Ishikawa (cell line): ENCODE measurements at regions not wholly inside any gene's neighbourhood (a gene's known extent, or its start where the extent isn't known, plus 50 kb on each side); places are given as distances from the start of the nearest gene placed in this dataset.

Experiments used
- CREB1 ChIP-seq: IDR thresholded peaks from 2 replicates; pipeline ENCODE4 v1.6.1; 2012; ENCODE audit warnings: low read depth
- EP300 ChIP-seq: IDR thresholded peaks from 2 replicates; pipeline ENCODE4 v1.6.1; 2012; ENCODE audit warnings: borderline replicate concordance
- REST ChIP-seq: IDR thresholded peaks from 2 replicates; pipeline ENCODE4 v1.6.1; 2012; ENCODE audit warnings: low read depth, mild to moderate bottlenecking
- ZBTB7A ChIP-seq: IDR thresholded peaks from 2 replicates; pipeline ENCODE4 v1.6.1; 2012; ENCODE audit warnings: low read depth

DNA sequence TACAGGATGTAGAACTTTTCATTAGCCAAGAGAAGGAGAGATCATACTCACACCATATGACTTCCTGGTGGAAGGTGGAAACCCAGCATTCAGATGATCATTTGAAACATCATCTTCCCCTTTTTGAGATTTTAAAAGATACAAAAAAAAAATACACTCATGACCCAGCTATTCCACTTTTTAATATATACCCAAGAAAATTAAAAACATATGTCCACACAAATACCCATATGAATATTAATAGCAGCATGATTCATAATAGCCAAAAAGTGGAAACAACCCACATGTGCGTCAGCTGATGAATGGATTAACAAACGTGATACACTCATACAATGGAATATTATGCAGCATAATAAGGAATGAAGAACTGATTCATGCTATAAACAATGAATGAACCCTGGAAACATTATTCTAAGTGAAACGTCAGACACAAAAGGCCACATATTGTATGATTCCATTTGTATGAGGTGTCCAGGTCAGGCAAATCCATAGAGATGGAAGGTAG lies 130.0 kb upstream of the SGK1 start:
- TF ChIP-seq ZBTB7A, result no peak
- no peak for TF ChIP-seq EP300
- no peak for TF ChIP-seq REST
- TF ChIP-seq CREB1, result no peak
